Right cardiac atrium (tissue), 5 donors: ENCODE measurements at regions not wholly inside any gene's neighbourhood (a gene's known extent, or its start where the extent isn't known, plus 50 kb on each side); places are given as distances from the start of the nearest gene placed in this dataset.

ENCODE experiments used
- ATAC-seq, 2 donors: fragments of 200-7000 bp; cut with Tn5 transposase; one replicate each; pipeline versions ENCODE4 v1.8.0 to v1.9.1; 2020; ENCODE audit warnings: moderate library complexity in 2 of 2, mild to moderate bottlenecking in 1 of 2
- DNase-seq, 3 donors: peaks; one replicate each; pipeline ENCODE4 v3.0.0-alpha.2; 2020
- H3K27ac ChIP-seq: one replicate; pipeline ENCODE4 v1.5.1; 2013; ENCODE audit warnings: mild to moderate bottlenecking, low read length, control low read depth, moderate library complexity
- H3K27me3 ChIP-seq: one replicate; pipeline ENCODE4 v1.6.1; 2013; ENCODE audit not compliant: control insufficient read depth, insufficient read depth
- H3K4me1 ChIP-seq: one replicate; pipeline ENCODE4 v1.6.1; 2013; ENCODE audit warnings: low read length; ENCODE audit not compliant: control insufficient read depth, insufficient read depth
- H3K4me3 ChIP-seq: one replicate; pipeline ENCODE4 v1.5.1; 2013; ENCODE audit warnings: low read length, control low read depth
- H3K9me3 ChIP-seq: one replicate; pipeline ENCODE4 v1.6.1; 2013; ENCODE audit warnings: low read length; ENCODE audit not compliant: control insufficient read depth
- WGBS: extraction: QIAGEN DNeasy Blood & Tissue Kit; methylation state at CpG from one replicate; pipeline ENCODE4 v1.1.7; 2013; 5-methylcytosine and 5-hydroxymethylcytosine counted together
- intact Hi-C, 4 donors: fragments of 100-400 bp; cut with DNase I; formaldehyde crosslinking; loops; one replicate each; pipeline versions ENCODE4 v1.11.0 to v1.14.0; 2022 to 2023
- donor health status: healthy with polysubstance abuse.
- donor health status: DM: no; HTN: yes; CAD: no.
- donor health status: DM: no; HTN: no; CAD: no.
- donor health status: DM: no; HTN: yes; CAD: no; lungs with severe emphysema.
- donor health status: DM: yes; HTN: yes; CAD: no.

- WGBS: 62% methylated on average over 4 of the region's 4 CpGs
- intact Hi-C loops: no loop called here
- ATAC-seq (no peak), DNase-seq (no peak)
- Histone ChIP-seq H3K9me3 (no peaks in the 10 kb centered on the region), H3K4me1 (no peaks in the 10 kb centered on the region), H3K27ac (no peak overlapping the region), H3K4me3 (no peak overlapping the region), H3K27me3 (no peaks in the 10 kb centered on the region)
Measured at GRCh38 chr5:166382031-166382430, 1909.4 kb upstream of the WWC1 start.

DNA sequence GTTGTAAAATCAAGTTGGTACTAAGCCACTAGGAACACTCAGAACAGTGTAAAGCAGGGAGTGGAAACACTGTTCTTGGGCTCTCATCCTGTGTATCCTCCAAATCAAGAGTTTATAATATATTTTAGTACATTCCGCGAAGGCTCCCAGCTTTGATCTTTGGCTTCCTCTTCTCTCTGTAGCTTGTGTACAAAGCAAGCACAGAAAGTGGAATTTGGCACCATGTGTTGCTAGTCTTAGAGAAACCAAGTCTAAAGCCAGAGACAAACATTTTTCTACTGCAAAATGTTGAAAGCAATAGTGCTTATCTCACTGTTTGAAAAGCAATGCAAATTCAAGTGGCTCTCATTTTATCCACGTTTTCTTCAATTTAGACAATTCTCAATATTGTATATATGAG lies 1893.3 kb upstream of the WWC1 start:
- no peaks in the 10 kb centered on the region for H3K4me1 ChIP-seq
- H3K9me3 ChIP-seq: no peaks in the 10 kb centered on the region
- H3K27me3 ChIP-seq: no peaks in the 10 kb centered on the region
- no peak for ATAC-seq
- no peak for DNase-seq
- 54% methylated on average over 3 of the region's 3 CpGs for WGBS
- no peak overlapping the region for H3K27ac ChIP-seq
- no peak overlapping the region for H3K4me3 ChIP-seq
- intact Hi-C loops: no loop called here

GRCh38 chr5:166399781-166400180 lies 1891.7 kb upstream of the WWC1 start:
- WGBS: 51% methylated on average over 2 of the region's 2 CpGs
- Histone ChIP-seq H3K27me3 (no peaks in the 10 kb centered on the region), H3K27ac (no peak overlapping the region), H3K4me1 (no peaks in the 10 kb centered on the region), H3K4me3 (no peak overlapping the region), H3K9me3 (no peaks in the 10 kb centered on the region)
- ATAC-seq: no peak
- intact Hi-C loops: no loop called here
- no peak for DNase-seq

DNA sequence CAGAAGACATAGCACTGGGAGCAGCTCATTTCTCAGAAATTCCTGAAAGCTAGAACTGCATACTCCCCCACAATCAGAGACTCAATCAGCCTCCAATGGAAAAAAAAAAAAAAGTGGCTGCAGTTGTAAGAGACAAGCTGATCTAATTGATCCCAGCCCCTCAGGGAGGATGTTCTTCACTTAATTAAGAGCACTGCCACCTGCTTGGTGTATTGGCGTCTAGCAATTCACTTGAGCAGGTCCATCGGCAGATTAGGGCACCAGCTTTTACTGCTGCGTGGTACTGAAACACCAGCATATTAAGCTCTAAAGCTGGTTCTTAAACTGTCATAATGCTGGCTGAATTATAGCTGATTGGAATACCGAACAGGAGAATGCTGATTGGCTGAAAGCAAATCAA lies 1890.1 kb upstream of the WWC1 start:
- Histone ChIP-seq H3K27me3 (no peaks in the 10 kb centered on the region), H3K9me3 (no peaks in the 10 kb centered on the region), H3K4me3 (no peak overlapping the region), H3K4me1 (no peaks in the 10 kb centered on the region), H3K27ac (no peak overlapping the region)
- DNase-seq (no peak), ATAC-seq (no peak)
- intact Hi-C loops: no loop called here
- 86% methylated on average over 4 of the region's 4 CpGs for WGBS

GRCh38 chr5:166412191-166412590 lies 1879.3 kb upstream of the WWC1 start:
- H3K27ac ChIP-seq: no peak overlapping the region
- WGBS: 87% methylated on average over 11 of the region's 11 CpGs
- H3K4me1 ChIP-seq: no peaks in the 10 kb centered on the region
- H3K9me3 ChIP-seq: no peaks in the 10 kb centered on the region
- H3K4me3 ChIP-seq: no peak overlapping the region
- no peak for ATAC-seq
- DNase-seq: no peak
- intact Hi-C loops: no loop called here
- no peaks in the 10 kb centered on the region for H3K27me3 ChIP-seq

- intact Hi-C loops: no loop called here
- Histone ChIP-seq H3K4me3 (no peak overlapping the region), H3K27ac (no peak overlapping the region), H3K4me1 (no peaks in the 10 kb centered on the region), H3K9me3 (no peaks in the 10 kb centered on the region), H3K27me3 (no peaks in the 10 kb centered on the region)
- DNase-seq (no peak), ATAC-seq (no peak)
- 23% methylated on average over 3 of the region's 3 CpGs for WGBS
Measured at GRCh38 chr5:166427211-166427610, 1864.2 kb upstream of the WWC1 start.

- no peak for DNase-seq
- intact Hi-C loops: no loop called here
- no peak for ATAC-seq
- Histone ChIP-seq H3K27me3 (no peaks in the 10 kb centered on the region), H3K4me1 (no peaks in the 10 kb centered on the region), H3K27ac (no peak overlapping the region), H3K4me3 (no peak overlapping the region), H3K9me3 (no peaks in the 10 kb centered on the region)
- 58% methylated on average over 2 of the region's 2 CpGs for WGBS
Measured at GRCh38 chr5:166428264-166428803, 1863.1 kb upstream of the WWC1 start.

DNA sequence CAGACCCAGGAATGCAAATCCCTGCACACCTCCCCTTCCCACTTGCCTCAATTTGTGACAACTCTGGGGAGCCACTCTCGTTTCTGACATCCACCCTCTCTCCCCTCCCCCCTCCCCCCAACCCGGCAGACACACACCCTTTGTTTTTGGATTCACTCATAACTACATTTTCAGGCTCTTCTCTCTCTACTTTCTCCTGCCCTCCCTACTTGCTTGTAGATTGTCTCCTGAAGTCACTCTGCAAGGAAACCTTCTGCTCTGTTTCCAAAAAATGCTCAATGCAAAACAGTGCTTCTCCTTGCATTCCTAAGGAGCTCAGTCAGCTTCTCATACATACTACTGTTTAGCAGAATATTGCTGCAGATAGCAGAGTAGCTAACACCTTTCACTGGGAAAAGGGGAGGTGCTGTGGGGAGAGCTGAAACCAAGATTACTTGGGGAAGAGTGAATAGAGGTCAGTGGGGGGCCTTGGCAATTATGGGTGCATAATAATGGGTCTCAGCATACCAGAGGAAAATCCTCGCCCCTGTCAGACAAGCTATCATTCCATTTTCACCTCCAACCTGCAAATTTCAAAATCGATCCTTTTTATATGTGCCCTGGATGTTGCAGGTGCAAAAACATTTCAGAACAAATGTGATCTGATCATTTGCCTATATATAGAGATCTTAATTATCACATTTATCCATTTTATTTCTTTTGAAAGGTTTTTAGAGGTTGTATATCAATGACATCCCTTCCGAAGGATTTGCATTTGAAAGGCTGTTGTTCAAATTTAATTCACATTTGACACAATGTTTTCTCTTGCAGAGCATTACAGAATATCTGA lies 1860.7 kb upstream of the WWC1 start:
- H3K4me3 ChIP-seq: no peak overlapping the region
- H3K9me3 ChIP-seq: no peaks in the 10 kb centered on the region
- 33% methylated on average over 5 of the region's 5 CpGs for WGBS
- DNase-seq (no peak), ATAC-seq (no peak)
- H3K4me1 ChIP-seq: no peaks in the 10 kb centered on the region
- H3K27ac ChIP-seq: no peak overlapping the region
- no peaks in the 10 kb centered on the region for H3K27me3 ChIP-seq
- intact Hi-C loops: no loop called here

GRCh38 chr5:166431456-166431855 lies 1860.0 kb upstream of the WWC1 start:
- H3K4me3 ChIP-seq: no peak overlapping the region
- intact Hi-C loops: no loop called here
- no peak overlapping the region for H3K27ac ChIP-seq
- DNase-seq: no peak
- H3K4me1 ChIP-seq: no peaks in the 10 kb centered on the region
- 27% methylated on average over 4 of the region's 4 CpGs for WGBS
- no peaks in the 10 kb centered on the region for H3K9me3 ChIP-seq
- H3K27me3 ChIP-seq: no peaks in the 10 kb centered on the region
- ATAC-seq: no peak

GRCh38 chr5:166433679-166434078 lies 1857.8 kb upstream of the WWC1 start:
- 69% methylated on average over 5 of the region's 5 CpGs for WGBS
- ATAC-seq: no peak
- no peaks in the 10 kb centered on the region for H3K27me3 ChIP-seq

DNA sequence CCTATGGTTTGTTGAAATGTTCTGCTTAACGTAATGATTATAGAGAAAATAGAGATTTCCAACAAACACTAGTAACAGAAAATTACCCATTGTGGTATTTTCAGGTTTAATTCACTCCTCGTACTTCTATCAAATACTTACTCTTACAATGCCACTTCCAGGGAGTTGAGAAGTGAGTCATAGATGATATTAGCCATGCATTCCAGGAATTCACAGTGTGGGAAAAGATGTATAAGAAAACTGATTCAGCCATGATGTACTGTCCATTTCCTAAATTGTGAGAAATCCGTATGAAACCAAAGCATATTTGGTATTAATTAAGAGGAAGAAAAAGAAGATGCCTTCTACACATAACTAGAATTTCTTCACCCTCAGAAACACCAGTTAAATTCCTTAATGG lies 1854.6 kb upstream of the WWC1 start:
- 63% methylated on average over 3 of the region's 3 CpGs for WGBS
- H3K27ac ChIP-seq: no peak overlapping the region
- H3K4me3 ChIP-seq: no peak overlapping the region
- no peak for DNase-seq
- no peaks in the 10 kb centered on the region for H3K27me3 ChIP-seq
- H3K9me3 ChIP-seq: no peaks in the 10 kb centered on the region
- intact Hi-C loops: no loop called here
- no peak for ATAC-seq
- no peaks in the 10 kb centered on the region for H3K4me1 ChIP-seq

More at GRCh38 chr5:166433679-166434078, 1857.8 kb upstream of the WWC1 start:
- DNase-seq: no peak
- no peak overlapping the region for H3K4me3 ChIP-seq
- intact Hi-C loops: no loop called here
- H3K4me1 ChIP-seq: no peaks in the 10 kb centered on the region
- no peak overlapping the region for H3K27ac ChIP-seq
- no peaks in the 10 kb centered on the region for H3K9me3 ChIP-seq
